ENCODE measurements at regions not wholly inside any gene's neighbourhood (a gene's known extent, or its start where the extent isn't known, plus 50 kb on each side); places are given as distances from the start of the nearest gene placed in this dataset.
"Not testable (repeated sequence)": the region's sequence is repeated elsewhere in the genome, so short reads cannot be mapped to it uniquely, and the experiment has no call there.

- no peak for DNase-seq
These were observed 334.4 kb downstream of the ADGRD1 start for GRCh38 chr12:131287938-131288764.

DNA sequence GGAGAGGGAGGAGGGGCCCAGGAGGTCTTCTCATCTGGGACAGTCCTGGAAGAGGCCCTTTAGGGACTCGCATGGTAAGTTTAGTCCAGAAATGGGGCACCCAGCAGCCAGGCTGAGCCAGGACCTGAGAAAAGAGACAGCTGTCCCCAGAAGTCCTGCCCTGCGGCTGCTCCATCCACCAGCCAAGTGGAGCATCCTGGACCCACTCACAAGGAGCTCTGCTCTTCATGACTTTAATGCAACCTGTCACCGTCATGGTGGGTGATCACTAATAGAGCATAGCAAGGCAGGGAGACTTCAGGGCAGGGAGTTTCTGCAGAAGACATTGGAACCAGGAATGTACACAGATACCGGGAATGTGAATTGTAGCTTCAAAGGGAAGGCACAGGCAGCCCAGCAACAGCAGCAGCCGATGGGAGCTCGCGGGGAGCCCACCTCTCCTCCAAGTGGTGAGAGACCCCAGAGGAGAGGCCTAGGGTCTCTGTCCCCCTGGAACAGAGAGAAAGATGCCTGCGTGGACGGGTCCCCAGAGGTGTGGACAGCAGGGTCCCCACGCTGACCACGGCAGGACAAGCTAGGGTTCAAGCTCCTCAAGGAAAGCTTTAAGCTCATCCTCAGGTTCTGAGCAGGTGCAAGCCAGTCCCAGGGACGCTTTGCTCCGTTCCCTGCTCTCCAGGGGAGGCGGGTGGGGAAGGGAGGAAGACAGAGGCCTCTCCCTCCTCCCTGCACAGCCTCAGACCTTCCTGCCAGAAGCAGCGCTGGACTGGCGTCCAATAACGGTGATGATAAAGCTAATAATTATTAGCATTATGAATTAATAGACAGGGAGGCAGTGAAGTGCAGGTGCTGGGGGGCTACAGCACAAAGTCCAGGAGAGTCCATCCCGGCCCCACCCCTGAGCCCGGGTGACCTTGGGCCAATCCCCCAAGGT, 335.3 kb downstream of the ADGRD1 start:
- DNase-seq = not testable (repeated sequence)

DNA sequence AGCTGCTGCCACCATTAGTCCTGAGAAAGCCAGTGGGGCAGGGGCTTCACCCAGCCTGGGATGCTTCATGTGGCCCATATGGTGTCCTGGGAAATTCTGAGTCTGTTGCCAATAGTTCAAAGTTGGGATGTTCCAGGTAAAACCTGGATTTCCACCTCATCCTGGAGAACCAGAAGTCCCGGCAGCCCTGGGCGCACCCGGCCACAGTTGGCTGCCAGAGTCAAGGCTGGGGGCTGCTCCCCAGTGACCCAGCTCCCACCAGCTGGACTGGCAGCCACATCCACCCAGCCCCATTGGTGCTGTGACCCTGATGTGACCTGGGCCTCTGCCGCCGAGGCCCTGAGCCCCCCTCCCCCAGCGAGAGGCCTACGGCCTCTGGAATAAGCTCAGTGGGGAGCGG, 336.1 kb downstream of the ADGRD1 start:
- not testable (repeated sequence) for DNase-seq

DNA sequence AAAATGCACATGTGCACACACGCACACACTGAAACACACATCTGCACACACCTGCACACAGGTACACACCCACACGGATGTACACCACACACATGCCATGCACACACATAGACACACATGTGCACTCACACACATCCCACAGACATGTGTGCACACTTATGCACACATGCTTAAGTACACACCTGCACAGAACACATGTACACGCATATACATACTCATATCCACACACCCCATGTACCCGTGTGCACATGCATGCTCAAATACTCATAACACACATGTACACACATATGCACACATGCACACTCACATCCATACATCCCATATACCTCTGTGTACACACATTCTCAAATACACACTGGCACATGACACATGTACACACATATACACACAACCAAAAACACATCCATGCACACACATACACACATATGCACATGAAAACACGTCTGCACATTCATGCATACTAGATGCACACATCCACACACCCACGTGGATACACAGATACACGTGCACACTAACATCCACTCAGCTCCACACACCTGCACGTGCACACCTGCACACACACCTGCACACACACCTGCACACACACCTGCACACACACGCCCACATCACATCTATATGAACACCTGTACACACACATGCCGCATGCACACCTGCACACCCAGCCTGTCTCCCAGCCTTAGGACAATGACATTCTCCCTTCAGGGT, 336.7 kb downstream of the ADGRD1 start:
- no peak for DNase-seq

GRCh38 chr12:131293071-131294015, 339.6 kb downstream of the ADGRD1 start:
- DNase-seq = not testable (repeated sequence)

DNA sequence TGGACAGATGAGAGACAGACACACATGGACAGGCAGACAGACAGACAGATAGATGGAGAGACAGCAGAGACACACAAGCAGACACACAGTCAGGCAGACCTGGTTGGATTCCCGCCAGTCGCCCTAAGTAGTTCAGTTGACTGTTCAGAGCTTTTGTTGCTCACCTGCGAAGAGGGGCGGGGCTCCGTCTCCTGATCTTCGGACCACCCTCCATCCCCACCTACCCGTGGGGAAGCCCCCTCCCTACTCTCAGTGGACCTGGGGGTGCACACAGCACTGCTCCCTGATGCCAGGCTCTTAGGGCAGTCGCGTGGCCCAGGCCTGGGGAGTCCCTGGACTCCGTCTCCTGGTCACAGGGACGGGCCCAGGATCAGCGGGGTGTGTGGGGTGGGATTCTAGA, 341.0 kb downstream of the ADGRD1 start:
- not testable (repeated sequence) for DNase-seq

GRCh38 chr12:131295117-131295516, 341.4 kb downstream of the ADGRD1 start:
- not testable (repeated sequence) for DNase-seq

GRCh38 chr12:131295559-131295958, 341.9 kb downstream of the ADGRD1 start:
- not testable (repeated sequence) for DNase-seq

GRCh38 chr12:131296136-131296535, 342.4 kb downstream of the ADGRD1 start:
- DNase-seq = not testable (repeated sequence)

DNA sequence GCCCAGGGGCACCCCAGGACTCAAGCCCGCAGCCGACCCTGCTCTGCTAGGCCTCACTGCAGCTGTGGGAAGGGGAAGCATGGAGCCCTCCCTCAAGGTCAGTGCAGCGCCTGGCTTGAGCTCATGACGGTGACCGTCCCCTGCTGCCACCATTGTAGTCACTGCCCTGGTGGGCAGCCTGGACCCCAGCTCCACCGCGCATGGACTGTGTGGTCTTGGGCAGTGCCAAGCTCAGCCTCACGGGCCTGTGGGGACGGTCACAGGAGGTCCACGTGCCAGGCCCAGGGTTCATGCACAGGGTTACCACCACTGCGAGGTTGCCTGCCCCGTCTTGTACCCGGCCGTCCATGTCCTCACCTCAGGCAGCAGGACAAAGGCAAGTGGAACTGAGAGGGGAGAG, 342.9 kb downstream of the ADGRD1 start:
- not testable (repeated sequence) for DNase-seq

DNA sequence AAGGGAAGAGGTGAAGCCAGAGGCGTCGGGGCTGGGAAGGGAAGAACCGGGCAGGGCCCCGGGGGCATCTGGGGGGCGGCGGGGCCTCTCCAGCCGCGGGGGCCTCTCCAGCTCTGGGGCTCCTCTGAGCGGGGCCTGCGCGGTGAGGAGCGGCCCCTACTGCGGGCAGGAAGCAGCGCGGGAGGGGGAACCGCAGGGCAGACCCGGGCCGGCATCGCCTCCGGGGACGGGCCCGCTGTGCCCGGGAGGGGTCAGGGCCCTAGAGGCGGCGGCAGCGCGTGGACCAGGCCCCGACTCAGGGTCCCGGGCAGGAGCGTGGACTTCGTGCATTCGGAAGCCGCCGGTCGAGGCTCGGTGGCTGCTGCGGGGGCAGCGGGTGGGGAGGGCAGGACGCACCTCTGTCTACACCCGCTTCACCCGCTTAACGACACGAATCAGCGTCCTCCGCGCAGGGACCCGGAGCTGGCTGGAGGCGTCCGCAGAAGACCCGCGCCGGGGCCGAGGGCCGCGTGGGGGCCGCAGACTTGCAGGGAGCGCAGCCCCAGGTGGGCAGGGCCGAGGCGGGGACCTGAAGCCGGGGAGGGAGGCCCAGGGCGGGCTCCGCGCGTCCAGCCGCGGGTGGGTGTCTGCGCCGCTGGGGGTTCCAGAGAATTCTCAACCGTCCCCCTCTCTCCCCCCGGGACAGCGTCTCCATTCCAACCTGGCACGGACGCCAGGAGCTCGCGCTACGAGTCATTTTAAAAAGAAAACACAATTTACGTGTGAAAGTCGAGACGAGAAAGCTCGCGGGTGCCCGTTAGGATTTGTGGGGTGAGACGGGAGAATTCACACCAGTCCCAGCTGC, 345.0 kb downstream of the ADGRD1 start:
- DNase-seq = not testable (repeated sequence)

DNA sequence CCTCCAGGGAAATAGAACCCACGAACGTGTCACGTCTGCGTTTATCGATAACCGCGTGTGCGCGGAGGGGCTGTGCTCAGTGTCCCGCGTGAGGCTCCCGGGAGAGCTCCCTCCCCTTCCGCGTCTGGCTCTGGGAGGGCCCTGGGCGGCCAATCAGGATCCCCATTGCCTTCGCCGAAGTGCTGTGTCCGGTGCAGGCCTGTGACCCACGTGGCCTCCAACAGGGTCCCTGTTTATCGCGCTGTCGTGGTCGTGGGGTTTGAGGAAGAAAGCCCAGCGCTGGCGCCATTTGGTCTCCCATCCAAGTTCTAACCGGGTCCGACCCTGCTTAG, 345.6 kb downstream of the ADGRD1 start:
- not testable (repeated sequence) for DNase-seq

DNA sequence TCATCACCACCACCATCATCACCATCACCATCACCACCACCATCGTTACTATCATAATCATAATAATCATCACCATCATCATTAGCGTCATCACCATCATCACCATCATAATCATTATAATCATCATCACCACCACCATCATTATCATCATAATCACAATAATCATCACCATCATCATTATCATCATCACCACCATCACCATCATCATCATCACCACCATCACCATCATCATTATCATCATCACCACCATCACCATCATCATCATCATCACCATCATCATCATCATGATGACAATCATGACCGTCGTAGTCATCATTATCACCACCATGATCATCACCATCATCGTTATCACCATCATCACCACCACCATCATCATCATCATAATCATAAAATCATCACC, 349.9 kb downstream of the ADGRD1 start:
- not testable (repeated sequence) for DNase-seq

DNA sequence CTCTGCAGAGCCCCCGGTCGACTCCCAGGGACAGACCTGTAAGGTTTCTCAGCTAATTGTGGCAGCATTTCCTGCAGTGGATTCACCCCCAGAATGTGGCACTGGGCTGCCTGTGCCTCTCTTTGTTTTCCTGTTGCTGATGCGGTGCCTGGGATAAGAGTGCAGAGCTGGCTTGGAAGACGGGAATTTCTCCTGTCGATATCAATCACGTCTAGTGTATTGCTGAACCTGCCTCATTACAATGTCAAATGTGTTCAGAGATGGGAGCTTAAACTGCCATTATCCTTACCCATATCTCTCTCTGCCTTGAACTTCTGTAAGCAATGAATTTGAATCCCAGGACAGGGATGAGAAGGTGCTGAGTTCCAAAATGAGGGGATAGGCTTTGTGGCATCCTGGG, 350.9 kb downstream of the ADGRD1 start:
- DNase-seq = not testable (repeated sequence)

DNA sequence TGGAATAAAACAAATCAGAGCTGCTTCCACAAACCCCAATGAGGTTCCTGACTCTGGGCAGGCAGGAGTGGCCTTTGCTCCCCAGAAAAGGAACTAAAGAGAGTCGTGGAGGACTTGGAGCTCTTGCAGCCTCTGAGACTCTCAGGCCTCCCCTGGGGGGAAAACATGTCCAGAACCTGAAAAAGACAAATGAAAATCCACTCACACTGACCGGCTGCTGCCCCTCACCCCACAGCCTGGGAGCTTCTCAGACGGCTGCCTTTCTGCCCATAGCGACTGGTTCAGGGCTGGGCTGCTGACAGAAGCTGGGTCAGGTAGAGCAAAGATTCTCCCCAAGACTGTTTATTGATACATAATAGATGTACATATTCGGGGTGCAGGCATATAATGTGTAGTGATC, 356.0 kb downstream of the ADGRD1 start:
- DNase-seq = no peak

GRCh38 chr12:131310227-131310969, 356.7 kb downstream of the ADGRD1 start:
- DNase-seq = not testable (repeated sequence)

GRCh38 chr12:131311279-131311722, 357.6 kb downstream of the ADGRD1 start:
- DNase-seq = not testable (repeated sequence)

GRCh38 chr12:131311764-131312163, 358.1 kb downstream of the ADGRD1 start:
- no peak for DNase-seq

DNA sequence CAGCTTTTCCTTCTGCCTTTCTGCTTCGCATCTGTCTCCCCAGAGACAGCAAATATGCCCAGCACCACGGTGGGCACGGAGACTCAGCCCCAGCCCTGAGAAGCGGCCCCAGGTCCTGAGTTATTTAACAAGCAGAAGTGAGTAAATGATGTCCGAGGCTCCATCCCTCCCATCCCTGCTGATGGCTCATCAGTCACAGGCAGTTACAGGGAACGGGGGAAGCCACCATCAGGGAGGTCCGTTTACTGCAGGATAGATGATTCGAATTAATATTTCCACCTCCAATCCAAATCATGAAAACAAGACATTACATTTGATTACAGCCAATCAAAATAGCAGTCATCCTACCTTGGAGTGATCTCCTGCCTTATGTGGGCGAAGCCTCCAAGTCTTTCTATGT, 358.7 kb downstream of the ADGRD1 start:
- DNase-seq = not testable (repeated sequence)
